Islet precursor cell (in vitro differentiated cells): ENCODE measurements at regions not wholly inside any gene's neighbourhood (a gene's known extent, or its start where the extent isn't known, plus 50 kb on each side); places are given as distances from the start of the nearest gene placed in this dataset.
"Not testable (repeated sequence)": the region's sequence is repeated elsewhere in the genome, so short reads cannot be mapped to it uniquely, and the experiment has no call there.

ENCODE experiments used
- DNase-seq: peaks from one replicate; pipeline ENCODE4 v3.0.0-alpha.2; 2018

GRCh38 chr4:23153076-23153475, 460.3 kb downstream of the GBA3 start:
- no peak for DNase-seq

- DNase-seq, result no peak
Measured at GRCh38 chr4:23149815-23150214, 457.1 kb downstream of the GBA3 start.

GRCh38 chr4:23144707-23145106, 452.0 kb downstream of the GBA3 start:
- DNase-seq, result no peak

GRCh38 chr4:23135792-23136645, 443.3 kb downstream of the GBA3 start:
- DNase-seq, result no peak

GRCh38 chr4:23134331-23134730, 441.6 kb downstream of the GBA3 start:
- no peak for DNase-seq

GRCh38 chr4:23130845-23131244, 438.1 kb downstream of the GBA3 start:
- no peak for DNase-seq

- no peak for DNase-seq
Measured at GRCh38 chr4:23125118-23125517, 432.4 kb downstream of the GBA3 start.

GRCh38 chr4:23122666-23123400, 430.1 kb downstream of the GBA3 start:
- DNase-seq, result no peak

- DNase-seq, result no peak
Measured at GRCh38 chr4:23120374-23120773, 427.6 kb downstream of the GBA3 start.

- no peak for DNase-seq
Measured at GRCh38 chr4:23117826-23118225, 425.1 kb downstream of the GBA3 start.

- DNase-seq, result no peak
Measured at GRCh38 chr4:23114538-23114937, 421.8 kb downstream of the GBA3 start.

GRCh38 chr4:23113104-23113503, 420.4 kb downstream of the GBA3 start:
- DNase-seq, result no peak

GRCh38 chr4:23106516-23106915, 413.8 kb downstream of the GBA3 start:
- DNase-seq, result no peak

- DNase-seq, result no peak
Measured at GRCh38 chr4:23105759-23106370, 413.1 kb downstream of the GBA3 start.

GRCh38 chr4:23097251-23097650, 404.5 kb downstream of the GBA3 start:
- no peak for DNase-seq

- DNase-seq, result no peak
Measured at GRCh38 chr4:23091711-23092110, 399.0 kb downstream of the GBA3 start.

GRCh38 chr4:23085249-23085568, 392.5 kb downstream of the GBA3 start:
- DNase-seq, result no peak

GRCh38 chr4:23084559-23085248, 392.0 kb downstream of the GBA3 start:
- no peak for DNase-seq

- DNase-seq, result no peak
Measured at GRCh38 chr4:23083391-23083790, 390.7 kb downstream of the GBA3 start.

GRCh38 chr4:23080171-23080570, 387.4 kb downstream of the GBA3 start:
- not testable (repeated sequence) for DNase-seq

- no peak for DNase-seq
Measured at GRCh38 chr4:23070848-23071570, 378.3 kb downstream of the GBA3 start.

GRCh38 chr4:23068756-23069155, 376.0 kb downstream of the GBA3 start:
- DNase-seq, result no peak

GRCh38 chr4:23068287-23068686, 375.6 kb downstream of the GBA3 start:
- no peak for DNase-seq
